GM23338 (cell line): ENCODE measurements at regions not wholly inside any gene's neighbourhood (a gene's known extent, or its start where the extent isn't known, plus 50 kb on each side); places are given as distances from the start of the nearest gene placed in this dataset.

ENCODE experiments used
- ATAC-seq: fragments of 200-7000 bp; cut with Tn5 transposase; 3 replicates; pipeline ENCODE4 v1.9.1; 2020
- DNase-seq: peaks from one replicate; pipeline ENCODE4 v3.0.0-alpha.2; 2015; ENCODE audit warnings: low spot score
- H2AFZ ChIP-seq: fragments of 200-600 bp; sonication (generic); 2 replicates; pipeline ENCODE4 v1.8.0; 2016; ENCODE audit warnings: antibody characterized with exemption, mild to moderate bottlenecking, moderate library complexity
- H3F3A ChIP-seq: fragments of 200-600 bp; sonication (generic); replicated peaks from 2 replicates; pipeline ENCODE4 v1.8.0; 2017; ENCODE audit warnings: antibody characterized with exemption, mixed run types, low read depth
- H3K27ac ChIP-seq: fragments of 200-600 bp; sonication (generic); 2 replicates; pipeline ENCODE4 v1.6.1; 2016; ENCODE audit warnings: low read depth
- H3K27me3 ChIP-seq: fragments of 200-600 bp; sonication (generic); 2 replicates; pipeline ENCODE4 v1.8.0; 2016; ENCODE audit warnings: mild to moderate bottlenecking, mixed run types, moderate library complexity; ENCODE audit not compliant: insufficient read depth
- H3K36me3 ChIP-seq: fragments of 200-600 bp; sonication (generic); 2 replicates; pipeline ENCODE4 v1.8.0; 2016; ENCODE audit warnings: mild to moderate bottlenecking; ENCODE audit not compliant: insufficient read depth
- H3K4me1 ChIP-seq: fragments of 200-600 bp; sonication (generic); 2 replicates; pipeline ENCODE4 v1.8.0; 2016; ENCODE audit warnings: mild to moderate bottlenecking, moderate library complexity; ENCODE audit not compliant: insufficient read depth
- H3K4me2 ChIP-seq: fragments of 200-600 bp; sonication (generic); 2 replicates; pipeline ENCODE4 v1.7.1; 2017; ENCODE audit warnings: mixed run types
- H3K4me3 ChIP-seq: fragments of 200-600 bp; sonication (generic); 2 replicates; pipeline ENCODE4 v1.6.1; 2016; ENCODE audit warnings: mixed run types
- H3K79me2 ChIP-seq: fragments of 200-600 bp; sonication (generic); replicated peaks from 2 replicates; pipeline ENCODE4 v1.8.0; 2017; ENCODE audit warnings: mild to moderate bottlenecking; ENCODE audit not compliant: insufficient read depth
- H3K9me2 ChIP-seq: fragments of 200-600 bp; sonication (generic); 2 replicates; pipeline ENCODE4 v1.8.0; 2017; ENCODE audit not compliant: insufficient read depth
- H4K20me1 ChIP-seq: fragments of 200-600 bp; sonication (generic); replicated peaks from 2 replicates; pipeline ENCODE4 v1.8.0; 2017; ENCODE audit warnings: mild to moderate bottlenecking; ENCODE audit not compliant: insufficient read depth
- H3K27ac Mint-ChIP-seq: 2 replicates; pipeline ENCODE4 v1.8.0; 2020; ENCODE audit warnings: inconsistent platforms, mild to moderate bottlenecking, moderate library complexity, mixed read lengths
- H3K27me3 Mint-ChIP-seq: 3 replicates; pipeline ENCODE4 v1.8.0; 2022; ENCODE audit warnings: low read depth, mild to moderate bottlenecking, moderate library complexity, mixed read lengths, inconsistent platforms; ENCODE audit not compliant: insufficient read depth, poor library complexity
- H3K36me3 Mint-ChIP-seq: 3 replicates; pipeline ENCODE4 v1.8.0; 2021; ENCODE audit warnings: low read depth, mild to moderate bottlenecking, inconsistent platforms, moderate library complexity, mixed read lengths
- H3K4me1 Mint-ChIP-seq: 3 replicates; pipeline ENCODE4 v1.8.0; 2020; ENCODE audit warnings: mild to moderate bottlenecking, inconsistent platforms, mixed read lengths
- H3K4me3 Mint-ChIP-seq: 3 replicates; pipeline ENCODE4 v1.8.0; 2021; ENCODE audit warnings: moderate library complexity, mild to moderate bottlenecking, inconsistent platforms, mixed read lengths
- H3K9me3 Mint-ChIP-seq: 3 replicates; pipeline ENCODE4 v1.8.0; 2020; ENCODE audit warnings: moderate library complexity, mild to moderate bottlenecking, inconsistent platforms, mixed read lengths
- CREB1 ChIP-seq: fragments of 250-450 bp; sonication (Bioruptor Pico); IDR thresholded peaks from 2 replicates; pipeline ENCODE4 v1.5.0; 2020; ENCODE audit warnings: low read depth, mild to moderate bottlenecking, moderate library complexity
- NANOG ChIP-seq: IDR thresholded peaks from 2 replicates; pipeline ENCODE4 v1.6.1; 2016; ENCODE audit warnings: antibody characterized with exemption, borderline replicate concordance
- STAT1 ChIP-seq: IDR thresholded peaks from one replicate; pipeline ENCODE4 v1.6.1; 2016; ENCODE audit warnings: antibody characterized with exemption; ENCODE audit not compliant: unreplicated experiment
- ZNF331 ChIP-seq: fragments of 250-450 bp; sonication (Bioruptor Pico); IDR thresholded peaks from 2 replicates; pipeline ENCODE4 v1.5.0; 2020; ENCODE audit warnings: low read depth, mild to moderate bottlenecking, moderate library complexity
- TF ChIP-seq, protein P1 (sequence below), 2 experiments: fragments of 200-600 bp in 1 of 2; sonication (generic) in 1 of 2; conservative IDR thresholded peaks; 2 replicates each; pipeline versions ENCODE4 v1.5.1 to v1.6.1; 2016 to 2017; ENCODE audit warnings: antibody characterized with exemption in 2 of 2, low read depth in 2 of 2, mild to moderate bottlenecking in 2 of 2, moderate library complexity in 1 of 2
- TF ChIP-seq, protein P2 (sequence below): fragments of 250-450 bp; sonication (Bioruptor Pico); IDR thresholded peaks from 2 replicates; pipeline ENCODE4 v1.5.0; 2020; ENCODE audit warnings: mild to moderate bottlenecking, moderate library complexity

DNA sequence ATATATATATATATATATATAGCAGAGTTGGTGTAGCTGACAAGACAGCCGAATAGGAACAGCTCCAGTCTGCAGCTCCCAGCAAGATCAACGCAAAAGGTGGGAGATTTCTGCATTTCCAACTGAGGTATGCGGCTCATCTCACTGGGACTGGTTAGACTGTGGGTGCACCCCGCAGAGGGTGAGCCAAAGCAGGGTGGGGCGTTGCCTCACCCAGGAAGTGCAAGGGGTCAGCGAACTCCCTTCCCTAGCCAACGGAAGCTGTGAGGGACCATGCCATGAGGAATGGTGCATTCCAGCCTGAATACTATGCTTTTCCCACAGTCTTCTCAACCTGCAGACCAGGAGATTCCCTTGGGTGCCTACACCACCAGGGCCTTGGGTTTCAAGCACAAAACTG, 81.7 kb upstream of the ST3GAL6 start:
- Mint-ChIP-seq H3K4me3 (no peak overlapping the region), H3K27me3 (peaks cover 3% of the 10 kb centered on the region), H3K36me3 (no peaks in the 10 kb centered on the region), H3K9me3 (no peaks in the 10 kb centered on the region), H3K27ac (no peak overlapping the region), H3K4me1 (no peaks in the 10 kb centered on the region)
- DNase-seq = no peak
- no peak for TF ChIP-seq NANOG
- TF ChIP-seq, protein P1, sequence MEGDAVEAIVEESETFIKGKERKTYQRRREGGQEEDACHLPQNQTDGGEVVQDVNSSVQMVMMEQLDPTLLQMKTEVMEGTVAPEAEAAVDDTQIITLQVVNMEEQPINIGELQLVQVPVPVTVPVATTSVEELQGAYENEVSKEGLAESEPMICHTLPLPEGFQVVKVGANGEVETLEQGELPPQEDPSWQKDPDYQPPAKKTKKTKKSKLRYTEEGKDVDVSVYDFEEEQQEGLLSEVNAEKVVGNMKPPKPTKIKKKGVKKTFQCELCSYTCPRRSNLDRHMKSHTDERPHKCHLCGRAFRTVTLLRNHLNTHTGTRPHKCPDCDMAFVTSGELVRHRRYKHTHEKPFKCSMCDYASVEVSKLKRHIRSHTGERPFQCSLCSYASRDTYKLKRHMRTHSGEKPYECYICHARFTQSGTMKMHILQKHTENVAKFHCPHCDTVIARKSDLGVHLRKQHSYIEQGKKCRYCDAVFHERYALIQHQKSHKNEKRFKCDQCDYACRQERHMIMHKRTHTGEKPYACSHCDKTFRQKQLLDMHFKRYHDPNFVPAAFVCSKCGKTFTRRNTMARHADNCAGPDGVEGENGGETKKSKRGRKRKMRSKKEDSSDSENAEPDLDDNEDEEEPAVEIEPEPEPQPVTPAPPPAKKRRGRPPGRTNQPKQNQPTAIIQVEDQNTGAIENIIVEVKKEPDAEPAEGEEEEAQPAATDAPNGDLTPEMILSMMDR (conservative IDR thresholded peaks at IDR 0.05; ENCODE audit: low read depth in 2 of 2) = no peak
- no peak for TF ChIP-seq STAT1
- no peak for TF ChIP-seq CREB1
- TF ChIP-seq ZNF331 (CRISPR knock-in tag) = no peak
- TF ChIP-seq, protein P2, sequence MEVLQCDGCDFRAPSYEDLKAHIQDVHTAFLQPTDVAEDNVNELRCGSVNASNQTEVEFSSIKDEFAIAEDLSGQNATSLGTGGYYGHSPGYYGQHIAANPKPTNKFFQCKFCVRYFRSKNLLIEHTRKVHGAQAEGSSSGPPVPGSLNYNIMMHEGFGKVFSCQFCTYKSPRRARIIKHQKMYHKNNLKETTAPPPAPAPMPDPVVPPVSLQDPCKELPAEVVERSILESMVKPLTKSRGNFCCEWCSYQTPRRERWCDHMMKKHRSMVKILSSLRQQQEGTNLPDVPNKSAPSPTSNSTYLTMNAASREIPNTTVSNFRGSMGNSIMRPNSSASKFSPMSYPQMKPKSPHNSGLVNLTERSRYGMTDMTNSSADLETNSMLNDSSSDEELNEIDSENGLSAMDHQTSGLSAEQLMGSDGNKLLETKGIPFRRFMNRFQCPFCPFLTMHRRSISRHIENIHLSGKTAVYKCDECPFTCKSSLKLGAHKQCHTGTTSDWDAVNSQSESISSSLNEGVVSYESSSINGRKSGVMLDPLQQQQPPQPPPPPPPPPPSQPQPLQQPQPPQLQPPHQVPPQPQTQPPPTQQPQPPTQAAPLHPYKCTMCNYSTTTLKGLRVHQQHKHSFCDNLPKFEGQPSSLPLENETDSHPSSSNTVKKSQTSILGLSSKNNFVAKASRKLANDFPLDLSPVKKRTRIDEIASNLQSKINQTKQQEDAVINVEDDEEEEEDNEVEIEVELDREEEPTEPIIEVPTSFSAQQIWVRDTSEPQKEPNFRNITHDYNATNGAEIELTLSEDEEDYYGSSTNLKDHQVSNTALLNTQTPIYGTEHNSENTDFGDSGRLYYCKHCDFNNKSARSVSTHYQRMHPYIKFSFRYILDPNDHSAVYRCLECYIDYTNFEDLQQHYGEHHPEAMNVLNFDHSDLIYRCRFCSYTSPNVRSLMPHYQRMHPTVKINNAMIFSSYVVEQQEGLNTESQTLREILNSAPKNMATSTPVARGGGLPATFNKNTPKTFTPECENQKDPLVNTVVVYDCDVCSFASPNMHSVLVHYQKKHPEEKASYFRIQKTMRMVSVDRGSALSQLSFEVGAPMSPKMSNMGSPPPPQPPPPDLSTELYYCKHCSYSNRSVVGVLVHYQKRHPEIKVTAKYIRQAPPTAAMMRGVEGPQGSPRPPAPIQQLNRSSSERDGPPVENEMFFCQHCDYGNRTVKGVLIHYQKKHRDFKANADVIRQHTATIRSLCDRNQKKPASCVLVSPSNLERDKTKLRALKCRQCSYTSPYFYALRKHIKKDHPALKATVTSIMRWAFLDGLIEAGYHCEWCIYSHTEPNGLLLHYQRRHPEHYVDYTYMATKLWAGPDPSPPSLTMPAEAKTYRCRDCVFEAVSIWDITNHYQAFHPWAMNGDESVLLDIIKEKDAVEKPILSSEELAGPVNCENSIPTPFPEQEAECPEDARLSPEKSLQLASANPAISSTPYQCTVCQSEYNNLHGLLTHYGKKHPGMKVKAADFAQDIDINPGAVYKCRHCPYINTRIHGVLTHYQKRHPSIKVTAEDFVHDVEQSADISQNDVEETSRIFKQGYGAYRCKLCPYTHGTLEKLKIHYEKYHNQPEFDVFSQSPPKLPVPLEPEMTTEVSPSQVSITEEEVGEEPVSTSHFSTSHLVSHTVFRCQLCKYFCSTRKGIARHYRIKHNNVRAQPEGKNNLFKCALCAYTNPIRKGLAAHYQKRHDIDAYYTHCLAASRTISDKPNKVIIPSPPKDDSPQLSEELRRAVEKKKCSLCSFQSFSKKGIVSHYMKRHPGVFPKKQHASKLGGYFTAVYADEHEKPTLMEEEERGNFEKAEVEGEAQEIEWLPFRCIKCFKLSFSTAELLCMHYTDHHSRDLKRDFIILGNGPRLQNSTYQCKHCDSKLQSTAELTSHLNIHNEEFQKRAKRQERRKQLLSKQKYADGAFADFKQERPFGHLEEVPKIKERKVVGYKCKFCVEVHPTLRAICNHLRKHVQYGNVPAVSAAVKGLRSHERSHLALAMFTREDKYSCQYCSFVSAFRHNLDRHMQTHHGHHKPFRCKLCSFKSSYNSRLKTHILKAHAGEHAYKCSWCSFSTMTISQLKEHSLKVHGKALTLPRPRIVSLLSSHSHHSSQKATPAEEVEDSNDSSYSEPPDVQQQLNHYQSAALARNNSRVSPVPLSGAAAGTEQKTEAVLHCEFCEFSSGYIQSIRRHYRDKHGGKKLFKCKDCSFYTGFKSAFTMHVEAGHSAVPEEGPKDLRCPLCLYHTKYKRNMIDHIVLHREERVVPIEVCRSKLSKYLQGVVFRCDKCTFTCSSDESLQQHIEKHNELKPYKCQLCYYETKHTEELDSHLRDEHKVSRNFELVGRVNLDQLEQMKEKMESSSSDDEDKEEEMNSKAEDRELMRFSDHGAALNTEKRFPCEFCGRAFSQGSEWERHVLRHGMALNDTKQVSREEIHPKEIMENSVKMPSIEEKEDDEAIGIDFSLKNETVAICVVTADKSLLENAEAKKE (CRISPR knock-in tag) = no peak
- no peak for ATAC-seq
- no peaks in the 10 kb centered on the region for H3K9me2 ChIP-seq
- H3K4me3 ChIP-seq = no peak overlapping the region
- no peaks in the 10 kb centered on the region for H3K4me1 ChIP-seq
- H3K27ac ChIP-seq = no peak overlapping the region
- H4K20me1 ChIP-seq = no peaks in the 10 kb centered on the region
- no peaks in the 10 kb centered on the region for H3F3A ChIP-seq
- no peak overlapping the region for H3K4me2 ChIP-seq
- no peak overlapping the region for H2AFZ ChIP-seq
- no peaks in the 10 kb centered on the region for H3K36me3 ChIP-seq
- no peaks in the 10 kb centered on the region for H3K79me2 ChIP-seq
- H3K27me3 ChIP-seq = no peaks in the 10 kb centered on the region
